Astrocyte (in vitro differentiated cells and primary cell): ENCODE measurements at regions not wholly inside any gene's neighbourhood (a gene's known extent, or its start where the extent isn't known, plus 50 kb on each side); places are given as distances from the start of the nearest gene placed in this dataset.

Experiments
- DNase-seq: peaks from one replicate; pipeline ENCODE4 v3.0.0-alpha.2; 2010; ENCODE audit warnings: low read depth
- FAIRE-seq: peaks from 2 replicates; lab custom pipeline; 2011; peaks lifted over from hg19 to GRCh38; lab: Jason Lieb, UNC
- H2AFZ ChIP-seq: 2 replicates; pipeline ENCODE4 v1.6.0; 2012; ENCODE audit warnings: low read depth, low read length, inconsistent platforms
- H3K27ac ChIP-seq: 2 replicates; pipeline ENCODE4 v1.5.1; 2011; ENCODE audit warnings: low read depth, low read length, inconsistent platforms
- H3K27me3 ChIP-seq: 2 replicates; pipeline ENCODE4 v1.6.0; 2011; ENCODE audit warnings: low read length, inconsistent platforms; ENCODE audit not compliant: insufficient read depth
- H3K36me3 ChIP-seq: 2 replicates; pipeline ENCODE4 v1.5.1; 2011; ENCODE audit warnings: low read length, inconsistent platforms; ENCODE audit not compliant: insufficient read depth
- H3K4me1 ChIP-seq: 2 replicates; pipeline ENCODE4 v1.5.1; 2011; ENCODE audit warnings: low read length, inconsistent platforms; ENCODE audit not compliant: insufficient read depth
- H3K4me2 ChIP-seq: 2 replicates; pipeline ENCODE4 v1.6.0; 2012; ENCODE audit warnings: low read length, inconsistent platforms
- H3K4me3 ChIP-seq: 2 replicates; pipeline ENCODE4 v1.5.1; 2011; ENCODE audit warnings: low read depth, mild to moderate bottlenecking, low read length, inconsistent platforms; ENCODE audit not compliant: insufficient read depth
- H3K79me2 ChIP-seq: 2 replicates; pipeline ENCODE4 v1.6.0; 2012; ENCODE audit warnings: mild to moderate bottlenecking, low read length, inconsistent platforms; ENCODE audit not compliant: insufficient read depth
- H3K9ac ChIP-seq: 2 replicates; pipeline ENCODE4 v1.6.0; 2012; ENCODE audit warnings: mild to moderate bottlenecking, low read length, inconsistent platforms
- H3K9me3 ChIP-seq: 2 replicates; pipeline ENCODE4 v1.5.1; 2012; ENCODE audit warnings: low read depth, mild to moderate bottlenecking, low read length, inconsistent platforms; ENCODE audit not compliant: insufficient read depth
- H4K20me1 ChIP-seq: 2 replicates; pipeline ENCODE4 v1.6.0; 2012; ENCODE audit warnings: low read length, inconsistent platforms; ENCODE audit not compliant: insufficient read depth
- H3K27ac Mint-ChIP-seq: one replicate; pipeline ENCODE4 v1.8.0; 2021; ENCODE audit warnings: mild to moderate bottlenecking, mixed read lengths; ENCODE audit not compliant: unreplicated experiment
- H3K27me3 Mint-ChIP-seq: one replicate; pipeline ENCODE4 v1.8.0; 2021; ENCODE audit warnings: low read depth, mixed read lengths; ENCODE audit not compliant: unreplicated experiment
- H3K36me3 Mint-ChIP-seq: one replicate; pipeline ENCODE4 v1.8.0; 2021; ENCODE audit warnings: low read depth, mixed read lengths; ENCODE audit not compliant: unreplicated experiment
- H3K4me1 Mint-ChIP-seq: one replicate; pipeline ENCODE4 v1.8.0; 2021; ENCODE audit warnings: low read depth, mixed read lengths; ENCODE audit not compliant: unreplicated experiment
- H3K4me3 Mint-ChIP-seq: one replicate; pipeline ENCODE4 v1.8.0; 2021; ENCODE audit warnings: mild to moderate bottlenecking, moderate library complexity, mixed read lengths; ENCODE audit not compliant: unreplicated experiment
- H3K9me3 Mint-ChIP-seq: one replicate; pipeline ENCODE4 v1.8.0; 2021; ENCODE audit warnings: mild to moderate bottlenecking, mixed read lengths; ENCODE audit not compliant: unreplicated experiment
- EZH2 ChIP-seq: IDR thresholded peaks from 2 replicates; pipeline ENCODE4 v1.6.1; 2012; ENCODE audit warnings: mild to moderate bottlenecking, low read length, inconsistent platforms; ENCODE audit not compliant: insufficient read depth
- TF ChIP-seq, protein P1 (sequence below): IDR thresholded peaks from 2 replicates; pipeline ENCODE4 v1.5.1; 2011; ENCODE audit warnings: low read depth, mild to moderate bottlenecking, inconsistent platforms, low read length, moderate library complexity; ENCODE audit not compliant: insufficient read depth

GRCh38 chr4:12207396-12207795 is 778.7 kb upstream of the HS3ST1 start:
- H3K4me1 Mint-ChIP-seq: no peaks in the 10 kb centered on the region
- H3K27ac Mint-ChIP-seq: no peak overlapping the region
- Histone ChIP-seq H3K4me3 (no peak overlapping the region), H3K4me1 (no peaks in the 10 kb centered on the region), H3K27me3 (no peaks in the 10 kb centered on the region), H4K20me1 (no peaks in the 10 kb centered on the region), H3K9ac (no peak overlapping the region), H3K27ac (no peak overlapping the region), H3K4me2 (no peak overlapping the region), H2AFZ (no peak overlapping the region), H3K9me3 (peaks cover 4% of the 10 kb centered on the region), H3K79me2 (no peaks in the 10 kb centered on the region), H3K36me3 (no peaks in the 10 kb centered on the region)
- DNase-seq (no peak), FAIRE-seq (no peak)
- no peak for TF ChIP-seq EZH2
- TF ChIP-seq, protein P1, sequence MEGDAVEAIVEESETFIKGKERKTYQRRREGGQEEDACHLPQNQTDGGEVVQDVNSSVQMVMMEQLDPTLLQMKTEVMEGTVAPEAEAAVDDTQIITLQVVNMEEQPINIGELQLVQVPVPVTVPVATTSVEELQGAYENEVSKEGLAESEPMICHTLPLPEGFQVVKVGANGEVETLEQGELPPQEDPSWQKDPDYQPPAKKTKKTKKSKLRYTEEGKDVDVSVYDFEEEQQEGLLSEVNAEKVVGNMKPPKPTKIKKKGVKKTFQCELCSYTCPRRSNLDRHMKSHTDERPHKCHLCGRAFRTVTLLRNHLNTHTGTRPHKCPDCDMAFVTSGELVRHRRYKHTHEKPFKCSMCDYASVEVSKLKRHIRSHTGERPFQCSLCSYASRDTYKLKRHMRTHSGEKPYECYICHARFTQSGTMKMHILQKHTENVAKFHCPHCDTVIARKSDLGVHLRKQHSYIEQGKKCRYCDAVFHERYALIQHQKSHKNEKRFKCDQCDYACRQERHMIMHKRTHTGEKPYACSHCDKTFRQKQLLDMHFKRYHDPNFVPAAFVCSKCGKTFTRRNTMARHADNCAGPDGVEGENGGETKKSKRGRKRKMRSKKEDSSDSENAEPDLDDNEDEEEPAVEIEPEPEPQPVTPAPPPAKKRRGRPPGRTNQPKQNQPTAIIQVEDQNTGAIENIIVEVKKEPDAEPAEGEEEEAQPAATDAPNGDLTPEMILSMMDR: no peak
- H3K27me3 Mint-ChIP-seq: no peaks in the 10 kb centered on the region
- no peaks in the 10 kb centered on the region for H3K9me3 Mint-ChIP-seq
- H3K36me3 Mint-ChIP-seq: peaks cover 1% of the 10 kb centered on the region
- H3K4me3 Mint-ChIP-seq: no peak overlapping the region

DNA sequence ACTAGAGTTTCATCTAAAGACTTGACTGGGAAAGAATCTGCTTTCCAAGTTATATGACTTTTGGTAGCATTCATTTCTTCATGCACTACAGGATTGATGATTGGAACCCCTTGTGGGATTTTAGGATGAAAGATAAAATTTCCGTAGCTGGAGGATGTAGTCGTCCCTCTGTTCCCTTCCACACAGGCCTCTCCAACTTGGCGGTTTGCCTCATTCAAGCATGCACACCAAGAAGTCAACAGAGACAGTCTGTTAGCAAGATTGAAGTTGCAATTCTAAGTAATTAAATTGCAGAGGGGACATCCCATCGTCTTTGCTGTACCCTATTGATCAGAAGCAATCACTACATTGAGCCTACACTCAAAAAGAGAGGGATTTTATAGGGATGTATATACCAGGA is 777.4 kb upstream of the HS3ST1 start:
- H3K9me3 Mint-ChIP-seq: no peaks in the 10 kb centered on the region
- H3K36me3 Mint-ChIP-seq: peaks cover 1% of the 10 kb centered on the region
- DNase-seq (no peak), FAIRE-seq (no peak)
- no peak overlapping the region for H3K27ac ChIP-seq
- no peaks in the 10 kb centered on the region for H4K20me1 ChIP-seq
- no peaks in the 10 kb centered on the region for H3K4me1 Mint-ChIP-seq
- H3K27me3 ChIP-seq: no peaks in the 10 kb centered on the region
- no peak overlapping the region for H3K9ac ChIP-seq
- no peaks in the 10 kb centered on the region for H3K79me2 ChIP-seq
- H3K4me3 ChIP-seq: no peak overlapping the region
- peaks cover 4% of the 10 kb centered on the region for H3K9me3 ChIP-seq
- no peak for TF ChIP-seq EZH2
- TF ChIP-seq, protein P1: no peak
- no peak overlapping the region for H3K27ac Mint-ChIP-seq
- no peak overlapping the region for H3K4me2 ChIP-seq
- no peaks in the 10 kb centered on the region for H3K27me3 Mint-ChIP-seq
- H3K36me3 ChIP-seq: no peaks in the 10 kb centered on the region
- H2AFZ ChIP-seq: no peak overlapping the region
- no peak overlapping the region for H3K4me3 Mint-ChIP-seq
- no peaks in the 10 kb centered on the region for H3K4me1 ChIP-seq

DNA sequence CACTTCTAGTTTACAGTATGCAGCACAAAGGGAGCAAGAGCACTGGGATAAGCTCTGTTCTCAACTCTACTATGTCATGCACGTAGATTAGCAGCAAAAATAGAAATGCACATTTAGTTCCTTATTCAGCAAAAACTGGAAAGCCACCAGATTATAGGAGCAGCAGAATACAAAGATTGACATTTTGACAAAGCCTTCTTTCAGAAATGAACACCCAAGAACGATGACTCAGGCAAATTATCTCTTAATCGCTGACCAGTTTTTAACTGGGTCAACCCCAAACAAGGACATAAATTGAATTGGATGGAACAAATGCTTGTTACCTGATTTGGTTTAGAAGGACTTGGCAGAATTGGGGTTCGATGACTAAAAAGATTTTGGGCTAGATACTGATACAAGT is 775.3 kb upstream of the HS3ST1 start:
- H4K20me1 ChIP-seq: no peaks in the 10 kb centered on the region
- peaks cover 4% of the 10 kb centered on the region for H3K9me3 ChIP-seq
- no peaks in the 10 kb centered on the region for H3K79me2 ChIP-seq
- H3K4me1 Mint-ChIP-seq: no peaks in the 10 kb centered on the region
- H3K27ac ChIP-seq: no peak overlapping the region
- no peaks in the 10 kb centered on the region for H3K27me3 Mint-ChIP-seq
- no peak overlapping the region for H3K27ac Mint-ChIP-seq
- no peaks in the 10 kb centered on the region for H3K4me1 ChIP-seq
- H3K4me3 ChIP-seq: no peak overlapping the region
- no peak overlapping the region for H2AFZ ChIP-seq
- TF ChIP-seq EZH2: no peak
- TF ChIP-seq, protein P1: no peak
- no peaks in the 10 kb centered on the region for H3K9me3 Mint-ChIP-seq
- H3K36me3 ChIP-seq: no peaks in the 10 kb centered on the region
- no peak overlapping the region for H3K4me3 Mint-ChIP-seq
- H3K27me3 ChIP-seq: no peaks in the 10 kb centered on the region
- peaks cover 1% of the 10 kb centered on the region for H3K36me3 Mint-ChIP-seq
- no peak overlapping the region for H3K4me2 ChIP-seq
- FAIRE-seq (no peak), DNase-seq (no peak)
- H3K9ac ChIP-seq: no peak overlapping the region
